ENCODE measurements at regions not wholly inside any gene's neighbourhood (a gene's known extent, or its start where the extent isn't known, plus 50 kb on each side); places are given as distances from the start of the nearest gene placed in this dataset.
"Not testable (repeated sequence)": the region's sequence is repeated elsewhere in the genome, so short reads cannot be mapped to it uniquely, and the experiment has no call there.

GRCh38 chr6:119405114-119405513 lies 55.6 kb upstream of the MAN1A1 start:
- not testable (repeated sequence) for H3K4me2 ChIP-seq (ENCODE audit: low read length); H3K79me2 ChIP-seq (replicated peaks; ENCODE audit: insufficient read depth, low read length); H3K27ac ChIP-seq (ENCODE audit: low read length); H3K4me3 ChIP-seq (ENCODE audit: low read length); H3K9me3 ChIP-seq (ENCODE audit: low read length); H2AFZ ChIP-seq (ENCODE audit: low read depth, low read length); H4K20me1 ChIP-seq (ENCODE audit: insufficient read depth); H3F3A ChIP-seq (ENCODE audit: insufficient read depth, low read length, poor library complexity, severe bottlenecking); H3K9me2 ChIP-seq (ENCODE audit: insufficient read depth, low read length); H3K9ac ChIP-seq (ENCODE audit: low read length); H3K36me3 ChIP-seq (ENCODE audit: insufficient read depth, low read length); H3K27me3 ChIP-seq (ENCODE audit: insufficient read depth, low read depth, low read length)

Small RNA genes lying in the stretch of these regions (small RNA-seq; reads per million reads assigned to genes)
- gene COX6A1P3 = 0 reads per million in 3 experiments
- gene MIR3144 = 0 to 1.2 (median 0.87) reads per million in 3 experiments
- 3.2 to 17.5 (median 9.1) reads per million in 3 experiments for gene RNA5SP215
- 0 to 0.16 (median 0.06) reads per million in 3 experiments for gene RNU6-214P

Measured in neural cell (in vitro differentiated cells).